ENCODE measurements at regions not wholly inside any gene's neighbourhood (a gene's known extent, or its start where the extent isn't known, plus 50 kb on each side); places are given as distances from the start of the nearest gene placed in this dataset.

DNA sequence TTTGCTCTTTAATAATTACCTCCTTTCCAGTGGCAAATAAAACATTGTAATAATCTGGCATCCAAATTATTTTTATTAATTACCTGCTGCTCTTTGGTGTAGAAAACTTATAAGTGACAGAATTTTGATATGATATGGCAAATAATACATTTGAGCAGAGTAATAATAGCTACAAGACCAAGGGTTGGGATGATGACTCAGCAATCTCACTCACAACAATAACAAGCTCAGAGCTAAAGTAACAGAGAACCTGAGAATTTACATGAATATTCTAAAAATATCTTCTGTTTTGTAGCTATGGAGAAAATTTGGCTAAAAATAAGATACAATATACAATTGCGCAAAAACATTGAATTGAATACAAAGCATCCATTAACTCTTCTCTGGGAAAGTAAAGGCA is 480.8 kb upstream of the COBL start:
- Histone ChIP-seq H4K20me1 (ENCODE audit: control insufficient read depth, insufficient read depth, low read depth, low read length) (no peaks in the 10 kb centered on the region), H3K4me1 (ENCODE audit: control insufficient read depth, low read length) (no peaks in the 10 kb centered on the region), H3K27me3 (ENCODE audit: control insufficient read depth, low read length) (no peaks in the 10 kb centered on the region), H3K4me3 (ENCODE audit: low read length) (no peak overlapping the region), H3K4me2 (ENCODE audit: low read length) (no peak overlapping the region), H3K9me2 (replicated peaks; ENCODE audit: control insufficient read depth, low read length) (no peaks in the 10 kb centered on the region), H3F3A (ENCODE audit: control insufficient read depth, insufficient read depth) (no peaks in the 10 kb centered on the region), H3K27ac (ENCODE audit: low read depth, low read length) (no peak overlapping the region), H3K36me3 (ENCODE audit: control insufficient read depth, low read length) (no peaks in the 10 kb centered on the region), H3K79me2 (ENCODE audit: control insufficient read depth, low read length) (no peaks in the 10 kb centered on the region), H3K9me3 (ENCODE audit: control insufficient read depth, insufficient read depth, low read length) (no peaks in the 10 kb centered on the region)
- no peak for TF ChIP-seq EZH2phosphoT487 (IDR thresholded peaks at IDR 0.05; ENCODE audit: borderline replicate concordance, low read length)
- TF ChIP-seq, protein P1, sequence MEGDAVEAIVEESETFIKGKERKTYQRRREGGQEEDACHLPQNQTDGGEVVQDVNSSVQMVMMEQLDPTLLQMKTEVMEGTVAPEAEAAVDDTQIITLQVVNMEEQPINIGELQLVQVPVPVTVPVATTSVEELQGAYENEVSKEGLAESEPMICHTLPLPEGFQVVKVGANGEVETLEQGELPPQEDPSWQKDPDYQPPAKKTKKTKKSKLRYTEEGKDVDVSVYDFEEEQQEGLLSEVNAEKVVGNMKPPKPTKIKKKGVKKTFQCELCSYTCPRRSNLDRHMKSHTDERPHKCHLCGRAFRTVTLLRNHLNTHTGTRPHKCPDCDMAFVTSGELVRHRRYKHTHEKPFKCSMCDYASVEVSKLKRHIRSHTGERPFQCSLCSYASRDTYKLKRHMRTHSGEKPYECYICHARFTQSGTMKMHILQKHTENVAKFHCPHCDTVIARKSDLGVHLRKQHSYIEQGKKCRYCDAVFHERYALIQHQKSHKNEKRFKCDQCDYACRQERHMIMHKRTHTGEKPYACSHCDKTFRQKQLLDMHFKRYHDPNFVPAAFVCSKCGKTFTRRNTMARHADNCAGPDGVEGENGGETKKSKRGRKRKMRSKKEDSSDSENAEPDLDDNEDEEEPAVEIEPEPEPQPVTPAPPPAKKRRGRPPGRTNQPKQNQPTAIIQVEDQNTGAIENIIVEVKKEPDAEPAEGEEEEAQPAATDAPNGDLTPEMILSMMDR (IDR thresholded peaks at IDR 0.05; ENCODE audit: low read depth, low read length, poor library complexity, severe bottlenecking), result no peak

DNA sequence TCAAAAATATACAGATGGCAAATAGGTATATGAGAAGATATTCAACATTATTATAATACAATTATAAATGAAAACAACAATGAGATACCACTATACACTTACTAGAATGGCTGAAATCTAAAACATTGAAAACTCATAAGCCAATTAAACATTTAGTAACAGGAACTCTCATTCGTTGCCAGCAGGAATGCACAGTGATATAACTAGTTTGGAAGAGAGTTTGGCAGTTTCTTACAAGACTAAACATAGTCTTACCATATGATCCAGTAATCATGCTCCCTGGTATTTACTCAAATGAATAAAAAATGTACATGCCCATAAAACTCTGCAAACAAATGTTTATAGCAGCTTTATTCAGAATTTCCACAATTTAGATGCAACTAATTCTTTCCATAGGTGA is 476.2 kb upstream of the COBL start:
- Histone ChIP-seq H3K27ac (ENCODE audit: low read depth, low read length) (no peak overlapping the region), H3K9me2 (replicated peaks; ENCODE audit: control insufficient read depth, low read length) (no peaks in the 10 kb centered on the region), H3K79me2 (ENCODE audit: control insufficient read depth, low read length) (no peaks in the 10 kb centered on the region), H4K20me1 (ENCODE audit: control insufficient read depth, insufficient read depth, low read depth, low read length) (no peaks in the 10 kb centered on the region), H3K9me3 (ENCODE audit: control insufficient read depth, insufficient read depth, low read length) (no peaks in the 10 kb centered on the region), H3F3A (ENCODE audit: control insufficient read depth, insufficient read depth) (no peaks in the 10 kb centered on the region), H3K4me1 (ENCODE audit: control insufficient read depth, low read length) (no peaks in the 10 kb centered on the region), H3K36me3 (ENCODE audit: control insufficient read depth, low read length) (no peaks in the 10 kb centered on the region), H3K4me2 (ENCODE audit: low read length) (no peak overlapping the region), H3K4me3 (ENCODE audit: low read length) (no peak overlapping the region), H3K27me3 (ENCODE audit: control insufficient read depth, low read length) (no peaks in the 10 kb centered on the region)
- TF ChIP-seq, protein P1 (IDR thresholded peaks at IDR 0.05; ENCODE audit: low read depth, low read length, poor library complexity, severe bottlenecking), result no peak

DNA sequence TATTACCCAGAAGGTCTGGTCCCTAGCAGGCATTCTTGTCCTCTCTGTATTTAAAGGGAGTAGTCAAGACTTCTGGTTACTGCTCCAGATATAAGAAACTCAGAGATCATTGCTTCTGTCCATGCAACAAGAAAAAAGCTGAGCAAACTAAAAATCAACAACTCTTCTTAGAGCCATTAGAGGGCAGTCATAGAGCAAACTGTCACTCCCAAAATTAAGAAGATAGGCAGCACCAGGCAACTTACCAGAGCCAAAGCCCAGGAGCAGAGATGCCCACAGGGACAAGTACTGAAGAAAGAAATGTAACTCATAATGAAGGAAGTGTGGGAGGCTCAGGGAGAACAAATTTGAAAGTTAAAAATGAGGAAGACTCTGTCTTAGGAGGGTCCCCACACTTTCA is 472.9 kb upstream of the COBL start:
- no peaks in the 10 kb centered on the region for H3K9me2 ChIP-seq (replicated peaks; ENCODE audit: control insufficient read depth, low read length)
- no peaks in the 10 kb centered on the region for H3K27me3 ChIP-seq (ENCODE audit: control insufficient read depth, low read length)
- H3K4me2 ChIP-seq (ENCODE audit: low read length), result no peak overlapping the region
- no peaks in the 10 kb centered on the region for H3K4me1 ChIP-seq (ENCODE audit: control insufficient read depth, low read length)
- H3F3A ChIP-seq (ENCODE audit: control insufficient read depth, insufficient read depth), result no peaks in the 10 kb centered on the region
- H3K27ac ChIP-seq (ENCODE audit: low read depth, low read length), result no peak overlapping the region
- no peaks in the 10 kb centered on the region for H4K20me1 ChIP-seq (ENCODE audit: control insufficient read depth, insufficient read depth, low read depth, low read length)
- no peak overlapping the region for H3K4me3 ChIP-seq (ENCODE audit: low read length)
- H3K79me2 ChIP-seq (ENCODE audit: control insufficient read depth, low read length), result no peaks in the 10 kb centered on the region
- H3K9me3 ChIP-seq (ENCODE audit: control insufficient read depth, insufficient read depth, low read length), result no peaks in the 10 kb centered on the region
- TF ChIP-seq EZH2phosphoT487 (IDR thresholded peaks at IDR 0.05; ENCODE audit: borderline replicate concordance, low read length), result no peak
- TF ChIP-seq, protein P1 (IDR thresholded peaks at IDR 0.05; ENCODE audit: low read depth, low read length, poor library complexity, severe bottlenecking), result peak; percentile 29
- no peaks in the 10 kb centered on the region for H3K36me3 ChIP-seq (ENCODE audit: control insufficient read depth, low read length)

DNA sequence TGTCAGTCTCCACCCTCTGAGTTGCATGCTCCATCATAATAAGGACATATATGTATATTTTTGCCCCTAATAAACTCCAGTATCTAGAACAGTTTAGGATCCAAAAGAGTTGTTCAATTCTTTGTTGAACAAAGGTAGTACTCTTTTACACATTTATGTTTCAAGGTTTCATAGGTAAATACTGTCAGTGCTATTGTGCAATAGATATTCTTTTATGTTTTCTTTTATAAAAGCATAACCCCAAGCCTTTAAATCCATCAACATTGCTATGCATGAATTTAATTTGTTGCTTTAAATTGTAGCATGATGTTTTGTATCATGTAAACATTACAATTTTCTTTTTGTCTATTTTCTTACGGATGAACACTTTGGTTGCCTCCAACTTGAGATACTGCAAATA is 469.7 kb upstream of the COBL start:
- no peaks in the 10 kb centered on the region for H3K4me1 ChIP-seq (ENCODE audit: control insufficient read depth, low read length)
- H3K4me3 ChIP-seq (ENCODE audit: low read length), result no peak overlapping the region
- H3K9me3 ChIP-seq (ENCODE audit: control insufficient read depth, insufficient read depth, low read length), result no peaks in the 10 kb centered on the region
- TF ChIP-seq EZH2phosphoT487 (IDR thresholded peaks at IDR 0.05; ENCODE audit: borderline replicate concordance, low read length), result no peak
- TF ChIP-seq, protein P1 (IDR thresholded peaks at IDR 0.05; ENCODE audit: low read depth, low read length, poor library complexity, severe bottlenecking), result no peak
- H3F3A ChIP-seq (ENCODE audit: control insufficient read depth, insufficient read depth), result no peaks in the 10 kb centered on the region
- no peak overlapping the region for H3K27ac ChIP-seq (ENCODE audit: low read depth, low read length)
- H3K27me3 ChIP-seq (ENCODE audit: control insufficient read depth, low read length), result no peaks in the 10 kb centered on the region
- H3K9me2 ChIP-seq (replicated peaks; ENCODE audit: control insufficient read depth, low read length), result no peaks in the 10 kb centered on the region
- no peak overlapping the region for H3K4me2 ChIP-seq (ENCODE audit: low read length)
- no peaks in the 10 kb centered on the region for H4K20me1 ChIP-seq (ENCODE audit: control insufficient read depth, insufficient read depth, low read depth, low read length)
- no peaks in the 10 kb centered on the region for H3K79me2 ChIP-seq (ENCODE audit: control insufficient read depth, low read length)
- no peaks in the 10 kb centered on the region for H3K36me3 ChIP-seq (ENCODE audit: control insufficient read depth, low read length)

Data from DOHH2 (cell line).